ENCODE measurements at regions not wholly inside any gene's neighbourhood (a gene's known extent, or its start where the extent isn't known, plus 50 kb on each side); places are given as distances from the start of the nearest gene placed in this dataset.

GRCh38 chr22:49660321-49660720, 167.4 kb downstream of the BRD1 start:
- intact Hi-C loops (cut with DNase I) = no loop called here
- Histone ChIP-seq H3K9me3 (replicated peaks in 1 of 3) (no peaks in the 10 kb centered on the region), H3K4me3 (no peak overlapping the region), H3K36me3 (replicated peaks in 1 of 2) (no peaks in the 10 kb centered on the region), H3K4me1 (replicated peaks in 1 of 2) (no peaks in the 10 kb centered on the region), H3K27me3 (peaks cover 8% of the 10 kb centered on the region), H3K27ac (peak overlapping the region in 1 of 5 donors; percentile 52)
- TF ChIP-seq CTCF (IDR thresholded peaks at IDR 0.05) (no peak), POLR2A (IDR thresholded peaks at IDR 0.05) (no peak)
- 75 to 84% (median 78%) methylated on average over 8 to 16 of the region's 16 CpGs for WGBS, 4 donors
- peak in 1 of 7 donors; percentile 1 for DNase-seq

DNA sequence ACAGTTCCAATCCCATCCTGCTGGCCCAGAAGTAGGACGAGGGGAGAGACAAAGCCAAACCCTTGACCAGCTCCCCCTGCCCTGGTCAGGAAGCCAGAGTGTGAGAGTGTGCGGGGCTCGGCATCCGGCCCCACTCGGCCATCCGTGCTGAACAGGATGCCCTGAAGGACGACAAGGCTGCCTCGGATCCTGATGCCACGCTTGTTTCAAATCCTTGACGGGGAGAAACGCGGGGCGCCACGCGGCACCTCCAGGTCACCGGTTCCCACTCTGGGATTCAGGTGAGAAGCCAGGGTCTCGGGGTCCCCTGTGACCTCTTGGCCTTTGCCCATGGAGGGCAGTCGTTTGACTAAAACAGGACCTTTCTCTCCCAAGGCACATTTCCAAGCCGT, 167.8 kb downstream of the BRD1 start:
- H3K9me3 ChIP-seq (replicated peaks in 1 of 3) = no peaks in the 10 kb centered on the region
- intact Hi-C loops (cut with DNase I) = no loop called here
- H3K27ac ChIP-seq = peak overlapping the region in 1 of 5 donors; percentile 52
- H3K4me1 ChIP-seq (replicated peaks in 1 of 2) = no peaks in the 10 kb centered on the region
- TF ChIP-seq POLR2A (IDR thresholded peaks at IDR 0.05) (no peak), CTCF (IDR thresholded peaks at IDR 0.05) (no peak)
- no peaks in the 10 kb centered on the region for H3K36me3 ChIP-seq (replicated peaks in 1 of 2)
- H3K4me3 ChIP-seq = no peak overlapping the region
- H3K27me3 ChIP-seq = peaks cover 8% of the 10 kb centered on the region
- 67 to 74% (median 72%) methylated on average over 8 to 19 of the region's 19 CpGs for WGBS, 4 donors
- peak in 4 of 7 donors; percentile 19 to 30 (median 20) for DNase-seq

DNA sequence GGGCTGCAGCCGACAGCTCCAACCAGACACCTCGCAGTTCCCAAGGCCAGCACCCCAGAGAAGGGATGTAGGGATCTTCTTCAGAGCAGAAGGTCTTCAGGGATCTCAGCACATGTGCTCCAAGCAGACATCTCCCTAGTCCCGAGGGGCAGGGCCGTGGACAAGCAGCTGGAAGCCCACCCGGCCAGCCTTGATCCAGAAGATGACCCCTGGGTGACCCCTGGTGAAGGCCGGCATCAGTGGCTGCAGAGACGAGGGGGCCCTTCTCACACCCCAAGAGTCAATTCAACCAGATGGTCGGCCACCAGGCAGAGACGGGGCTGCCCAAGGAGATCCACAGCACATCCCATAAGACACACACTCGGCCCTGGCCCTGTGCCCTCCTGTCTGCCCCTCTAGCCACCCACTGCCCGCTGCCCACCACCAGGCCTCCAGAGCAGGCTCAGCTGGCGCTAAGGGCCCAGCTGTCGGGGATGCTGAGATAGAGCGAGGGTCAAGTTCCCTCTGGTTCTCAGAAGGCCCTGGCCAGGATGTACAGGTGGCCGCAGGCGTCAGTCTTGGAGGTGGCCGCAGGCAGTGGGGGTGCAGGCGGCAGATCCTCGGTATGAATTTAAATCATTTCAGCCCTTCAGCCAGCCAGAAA, 168.3 kb downstream of the BRD1 start:
- intact Hi-C loops (cut with DNase I) = no loop called here
- Histone ChIP-seq H3K27me3 (peaks cover 8% of the 10 kb centered on the region), H3K36me3 (replicated peaks in 1 of 2) (no peaks in the 10 kb centered on the region), H3K4me1 (replicated peaks in 1 of 2) (no peaks in the 10 kb centered on the region), H3K4me3 (no peak overlapping the region), H3K9me3 (replicated peaks in 1 of 3) (no peaks in the 10 kb centered on the region), H3K27ac (peak overlapping the region in 1 of 5 donors; percentile 52)
- no peak for TF ChIP-seq CTCF (IDR thresholded peaks at IDR 0.05)
- no peak for TF ChIP-seq POLR2A (IDR thresholded peaks at IDR 0.05)
- WGBS, 4 donors = 50 to 69% (median 61%) methylated on average over 2 to 19 of the region's 19 CpGs
- DNase-seq = peak in 2 of 7 donors; percentile 10 to 14

- no peak overlapping the region for H3K4me3 ChIP-seq
- no peaks in the 10 kb centered on the region for H3K9me3 ChIP-seq (replicated peaks in 1 of 3)
- H3K36me3 ChIP-seq (replicated peaks in 1 of 2) = no peaks in the 10 kb centered on the region
- no peak for DNase-seq
- intact Hi-C loops (cut with DNase I) = no loop called here
- TF ChIP-seq POLR2A (IDR thresholded peaks at IDR 0.05) (no peak), CTCF (IDR thresholded peaks at IDR 0.05) (no peak)
- no peak overlapping the region for H3K27ac ChIP-seq
- no peaks in the 10 kb centered on the region for H3K4me1 ChIP-seq (replicated peaks in 1 of 2)
- H3K27me3 ChIP-seq = peaks cover 6% of the 10 kb centered on the region
- WGBS, 4 donors = 55 to 71% (median 59%) methylated on average over 7 to 9 of the region's 9 CpGs
Observed at GRCh38 chr22:49658902-49659280, 168.8 kb downstream of the BRD1 start.

Measured in adrenal gland (tissue), 9 donors.